Spleen (tissue), 11 donors: ENCODE measurements at regions not wholly inside any gene's neighbourhood (a gene's known extent, or its start where the extent isn't known, plus 50 kb on each side); places are given as distances from the start of the nearest gene placed in this dataset.

ENCODE experiments used
- DNase-seq: peaks from one replicate; pipeline ENCODE4 v3.0.0-alpha.2; 2020
- H3K27ac ChIP-seq, 8 donors: fragments of 200-600 bp; sonication (generic) in 7 of 8; 1 replicate in 4 of 8; 2 replicates in 4 of 8; pipeline versions ENCODE4 v1.5.0 to v1.8.0; 2016 to 2021; ENCODE audit warnings: inconsistent platforms in 4 of 8, mild to moderate bottlenecking in 4 of 8, moderate library complexity in 1 of 8
- H3K27me3 ChIP-seq, 7 donors: fragments of 200-600 bp; sonication (generic) in 6 of 7; replicated peaks in 1 of 7; 1 replicate in 4 of 7; 2 replicates in 3 of 7; pipeline versions ENCODE4 v1.5.0 to v1.8.0; 2016 to 2021; ENCODE audit warnings: inconsistent platforms in 3 of 7, mild to moderate bottlenecking in 1 of 7
- H3K36me3 ChIP-seq, 6 donors: fragments of 200-600 bp; sonication (generic) in 5 of 6; 1 replicate in 4 of 6; 2 replicates in 2 of 6; pipeline versions ENCODE4 v1.5.0 to v1.8.0; 2016 to 2021; ENCODE audit warnings: inconsistent platforms in 2 of 6
- H3K4me1 ChIP-seq, 6 donors: fragments of 200-600 bp; sonication (generic) in 5 of 6; 1 replicate in 3 of 6; 2 replicates in 3 of 6; pipeline versions ENCODE4 v1.5.0 to v1.8.0; 2016 to 2021; ENCODE audit warnings: inconsistent platforms in 3 of 6
- H3K4me3 ChIP-seq, 8 donors: fragments of 200-600 bp; sonication (generic) in 7 of 8; 1 replicate in 4 of 8; 2 replicates in 4 of 8; pipeline versions ENCODE4 v1.5.0 to v1.8.0; 2016 to 2021; ENCODE audit warnings: inconsistent platforms in 4 of 8, mild to moderate bottlenecking in 4 of 8, moderate library complexity in 2 of 8
- H3K9me3 ChIP-seq, 8 donors: fragments of 200-600 bp; sonication (generic) in 7 of 8; 1 replicate in 4 of 8; 2 replicates in 4 of 8; pipeline versions ENCODE4 v1.5.0 to v1.8.0; 2016 to 2021; ENCODE audit warnings: inconsistent platforms in 4 of 8
- CTCF ChIP-seq, 11 experiments: fragments of 200-600 bp in 7 of 11; fragments of 450-650 bp in 4 of 11; sonication (generic) in 4 of 11; IDR thresholded peaks in 8 of 11; conservative IDR thresholded peaks in 3 of 11; 1 replicate in 7 of 11; 2 replicates in 4 of 11; pipeline versions ENCODE4 v1.4.0 to v1.8.0; 2016 to 2021; ENCODE audit warnings: antibody characterized with exemption in 11 of 11, inconsistent platforms in 4 of 11, mild to moderate bottlenecking in 1 of 11
- POLR2A ChIP-seq, 3 donors: fragments of 450-650 bp; IDR thresholded peaks; one replicate each; pipeline ENCODE4 v1.5.1; 2017; ENCODE audit warnings: antibody characterized with exemption in 3 of 3, mild to moderate bottlenecking in 1 of 3
- POLR2AphosphoS5 ChIP-seq, 3 donors: sonication (generic); formaldehyde crosslinking; IDR thresholded peaks; one replicate each; pipeline ENCODE4 v1.5.1; 2017; ENCODE audit warnings: antibody characterized with exemption in 3 of 3
- WGBS, 5 donors: extraction: QIAGEN DNeasy Blood & Tissue Kit in 3 of 5; methylation state at CpG; one replicate each; pipeline versions ENCODE4 v1.1.5 to v1.1.7; 2013 to 2018; 5-methylcytosine and 5-hydroxymethylcytosine counted together
- intact Hi-C: fragments of 100-400 bp; cut with DNase I; formaldehyde crosslinking; loops from one replicate; pipeline ENCODE4 v1.15.0; 2023; ENCODE audit warnings: low total_unique reads
- donor health status: healthy with polysubstance abuse.
- donor health status: DM: no; HTN: no; CAD: no; lungs with moderate emphysema.
- donor health status: DM: no; HTN: no; CAD: no.
- donor health status: Bipolar disorder and iron deficiency.
- donor health status: healthy.
- donor health status: DM: no; HTN: no; CAD: no.
- donor health status: DM: yes; HTN: yes; CAD: no.

- Histone ChIP-seq H3K9me3 (no peaks in the 10 kb centered on the region), H3K27me3 (no peaks in the 10 kb centered on the region), H3K36me3 (no peaks in the 10 kb centered on the region), H3K4me1 (peaks cover 0 to 43% (median 3%) of the 10 kb centered on the region in 6 donors), H3K4me3 (no peak overlapping the region), H3K27ac (no peak overlapping the region)
- TF ChIP-seq POLR2AphosphoS5 (IDR thresholded peaks at IDR 0.05) (no peak), CTCF (IDR thresholded peaks at IDR 0.05 in 8 of 11, conservative IDR thresholded peaks at IDR 0.05 in 3 of 11) (no peak), POLR2A (IDR thresholded peaks at IDR 0.05) (no peak)
- DNase-seq = no peak
- intact Hi-C loops = no loop called here
These were observed 209.7 kb downstream of the ESM1 start for GRCh38 chr5:54775645-54776044.

DNA sequence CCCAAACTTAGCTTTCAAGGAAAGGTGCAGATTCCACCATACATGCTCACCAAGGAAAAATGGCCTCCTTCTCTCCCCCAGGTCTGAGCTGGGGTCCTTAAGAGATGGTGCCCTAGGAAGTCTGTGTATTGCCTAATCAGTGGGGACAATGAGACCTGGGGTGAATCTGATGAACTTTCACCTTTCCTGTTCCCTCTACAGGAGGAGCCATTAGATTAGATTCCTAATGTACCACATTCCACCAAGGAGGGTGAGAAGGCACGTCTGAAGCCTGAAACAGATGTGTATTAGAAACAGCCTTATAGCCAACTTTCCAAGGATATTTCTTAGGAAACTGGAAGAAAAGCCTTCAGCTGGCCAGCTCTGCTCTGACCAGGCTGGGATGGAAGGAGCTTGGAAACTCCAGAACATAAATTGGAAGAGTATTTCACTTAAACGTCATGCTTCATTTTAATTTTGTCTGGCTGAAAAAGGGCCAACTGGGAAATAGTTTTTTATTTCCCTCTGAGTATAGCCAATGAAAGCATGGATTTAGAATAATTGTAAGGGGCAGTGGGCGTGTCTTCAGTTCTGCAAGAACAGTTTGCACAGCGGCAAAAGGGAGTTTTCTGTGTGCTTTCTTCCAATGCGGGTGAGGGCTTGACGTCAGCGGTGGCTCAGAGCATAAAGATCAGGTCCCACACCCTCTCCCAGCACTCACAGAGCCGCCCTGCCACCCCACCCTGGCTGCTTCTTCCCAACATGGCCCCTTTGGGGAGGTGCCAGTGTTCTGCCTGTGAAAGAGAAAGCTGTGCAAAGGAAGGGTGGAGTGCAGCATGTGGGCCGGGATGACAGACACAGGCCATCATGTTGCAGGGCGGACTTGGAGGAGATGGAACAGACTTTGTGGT is 210.9 kb downstream of the ESM1 start:
- intact Hi-C loops = no loop called here
- TF ChIP-seq CTCF (IDR thresholded peaks at IDR 0.05 in 8 of 11, conservative IDR thresholded peaks at IDR 0.05 in 3 of 11) (no peak), POLR2AphosphoS5 (IDR thresholded peaks at IDR 0.05) (peak in 1 of 3 donors; percentile 43)
- Histone ChIP-seq H3K27ac (peak overlapping the region in 1 of 8 donors; percentile 9), H3K27me3 (no peaks in the 10 kb centered on the region), H3K4me3 (no peak overlapping the region), H3K9me3 (no peaks in the 10 kb centered on the region), H3K4me1 (peaks cover 0 to 43% (median 3%) of the 10 kb centered on the region in 6 donors), H3K36me3 (no peaks in the 10 kb centered on the region)
- 74 to 87% (median 82%) methylated on average over 10 of the region's 10 CpGs for WGBS, 5 donors
- DNase-seq = peak; percentile 79

DNA sequence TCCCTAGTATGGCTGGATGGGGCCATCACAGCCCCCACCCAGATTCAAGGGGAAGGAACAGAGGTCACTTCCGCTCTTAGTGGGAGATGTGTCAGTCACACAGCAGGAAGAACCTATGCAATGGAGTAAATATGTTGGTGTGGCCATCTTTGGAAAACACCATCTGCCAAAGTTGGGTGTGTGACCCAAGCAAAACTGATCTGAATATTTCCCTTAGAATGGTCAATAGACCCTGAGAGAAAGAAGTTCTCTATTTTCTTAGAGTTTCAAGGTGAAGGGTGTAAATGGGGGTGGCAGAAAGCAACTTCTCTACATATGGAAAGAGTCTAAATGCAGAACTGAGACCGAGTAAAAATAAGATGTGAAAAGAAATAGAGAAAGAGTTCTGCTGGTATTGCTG is 212.7 kb downstream of the ESM1 start:
- WGBS, 5 donors = 59 to 76% (median 70%) methylated on average over 2 of the region's 2 CpGs
- H3K9me3 ChIP-seq = no peaks in the 10 kb centered on the region
- intact Hi-C loops = no loop called here
- H3K36me3 ChIP-seq = no peaks in the 10 kb centered on the region
- no peak overlapping the region for H3K4me3 ChIP-seq
- H3K27ac ChIP-seq = peak overlapping the region in 4 of 8 donors; percentile 51 to 69 (median 56)
- peaks cover 0 to 43% (median 3%) of the 10 kb centered on the region in 6 donors for H3K4me1 ChIP-seq
- H3K27me3 ChIP-seq = no peaks in the 10 kb centered on the region
- TF ChIP-seq CTCF (IDR thresholded peaks at IDR 0.05 in 8 of 11, conservative IDR thresholded peaks at IDR 0.05 in 3 of 11) (no peak), POLR2AphosphoS5 (IDR thresholded peaks at IDR 0.05) (no peak), POLR2A (IDR thresholded peaks at IDR 0.05) (no peak)
- DNase-seq = no peak

- TF ChIP-seq CTCF (IDR thresholded peaks at IDR 0.05 in 8 of 11, conservative IDR thresholded peaks at IDR 0.05 in 3 of 11) (no peak), POLR2AphosphoS5 (IDR thresholded peaks at IDR 0.05) (no peak), POLR2A (IDR thresholded peaks at IDR 0.05) (no peak)
- WGBS, 5 donors = 76 to 81% (median 80%) methylated on average over 3 of the region's 3 CpGs
These were observed 213.2 kb downstream of the ESM1 start for GRCh38 chr5:54772231-54772630.

More at GRCh38 chr5:54772231-54772630, 213.2 kb downstream of the ESM1 start:
- intact Hi-C loops = no loop called here
- no peak for DNase-seq
- Histone ChIP-seq H3K4me1 (peaks cover 0 to 43% (median 3%) of the 10 kb centered on the region in 6 donors), H3K36me3 (no peaks in the 10 kb centered on the region), H3K27ac (peak overlapping the region in 4 of 8 donors; percentile 51 to 69 (median 56)), H3K4me3 (no peak overlapping the region), H3K27me3 (no peaks in the 10 kb centered on the region), H3K9me3 (no peaks in the 10 kb centered on the region)
